GM21619 (cell line): ENCODE measurements at regions not wholly inside any gene's neighbourhood (a gene's known extent, or its start where the extent isn't known, plus 50 kb on each side); places are given as distances from the start of the nearest gene placed in this dataset.
A peak's percentile ranks its signal among the peaks of the same experiment; 100 is the strongest.

ENCODE experiments used
- ATAC-seq: cut with Tn5 transposase; IDR thresholded peaks from one replicate; pipeline ENCODE4 v1.9.1; 2021; ENCODE audit not compliant: unreplicated experiment

DNA sequence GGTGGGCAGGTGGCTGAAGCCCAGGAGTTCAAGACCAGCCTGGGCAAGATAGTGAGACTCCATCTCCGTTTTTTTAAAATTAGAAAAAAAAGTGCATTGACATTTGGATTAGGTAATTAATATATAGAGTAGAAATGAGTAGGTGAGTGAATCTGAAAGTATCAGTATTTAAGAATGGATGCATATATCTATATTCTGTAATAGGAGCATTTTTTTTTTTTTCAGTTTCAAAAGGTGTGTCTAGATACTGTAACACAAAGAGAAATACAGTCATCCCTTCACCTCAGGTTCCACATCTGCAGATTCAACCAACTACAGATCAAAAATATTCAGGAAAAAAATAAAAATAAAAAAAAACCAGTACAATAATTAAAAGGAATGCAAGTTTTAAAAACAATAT lies 50.8 kb downstream of the RBM27 start:
- no peak for ATAC-seq

- peak; percentile 78 for ATAC-seq
Observed at GRCh38 chr5:146273109-146273508, 65.5 kb upstream of the POU4F3 start.

GRCh38 chr5:146283344-146283761 lies 55.3 kb upstream of the POU4F3 start:
- no peak for ATAC-seq

GRCh38 chr5:146284016-146284415 lies 54.6 kb upstream of the POU4F3 start:
- ATAC-seq: no peak
